NCI-H2227 treated with DMSO at 0.1 percent for 48 hours (cell line): ENCODE measurements at regions not wholly inside any gene's neighbourhood (a gene's known extent, or its start where the extent isn't known, plus 50 kb on each side); places are given as distances from the start of the nearest gene placed in this dataset.

ENCODE experiments used
- DNase-seq: peaks from one replicate; lab custom pipeline; 2025; lab: John Stamatoyannopoulos, UW

- no peak for DNase-seq
These were observed 400.3 kb upstream of the TRIB2 start for GRCh38 chr2:12316476-12316875.

- no peak for DNase-seq
These were observed 399.4 kb upstream of the TRIB2 start for GRCh38 chr2:12317286-12317685.

- no peak for DNase-seq
These were observed 398.8 kb upstream of the TRIB2 start for GRCh38 chr2:12317814-12318426.

GRCh38 chr2:12318427-12319057, 398.2 kb upstream of the TRIB2 start:
- DNase-seq, result no peak

GRCh38 chr2:12320027-12320734, 396.6 kb upstream of the TRIB2 start:
- DNase-seq, result no peak

GRCh38 chr2:12320991-12321641, 395.6 kb upstream of the TRIB2 start:
- no peak for DNase-seq

GRCh38 chr2:12321886-12322285, 394.9 kb upstream of the TRIB2 start:
- DNase-seq, result no peak

- DNase-seq, result no peak
These were observed 390.9 kb upstream of the TRIB2 start for GRCh38 chr2:12325806-12326205.

GRCh38 chr2:12326449-12327190, 390.1 kb upstream of the TRIB2 start:
- DNase-seq, result no peak

GRCh38 chr2:12330916-12331315, 385.8 kb upstream of the TRIB2 start:
- no peak for DNase-seq

- no peak for DNase-seq
These were observed 385.0 kb upstream of the TRIB2 start for GRCh38 chr2:12331698-12332097.

GRCh38 chr2:12333293-12333692, 383.4 kb upstream of the TRIB2 start:
- DNase-seq, result no peak

GRCh38 chr2:12334412-12334966, 382.2 kb upstream of the TRIB2 start:
- no peak for DNase-seq

GRCh38 chr2:12335131-12335530, 381.6 kb upstream of the TRIB2 start:
- DNase-seq, result no peak

- DNase-seq, result no peak
These were observed 380.7 kb upstream of the TRIB2 start for GRCh38 chr2:12335995-12336394.

- no peak for DNase-seq
These were observed 377.6 kb upstream of the TRIB2 start for GRCh38 chr2:12338946-12339697.

GRCh38 chr2:12340164-12340563, 376.6 kb upstream of the TRIB2 start:
- no peak for DNase-seq

- DNase-seq, result no peak
These were observed 375.5 kb upstream of the TRIB2 start for GRCh38 chr2:12341215-12341614.

- no peak for DNase-seq
These were observed 374.8 kb upstream of the TRIB2 start for GRCh38 chr2:12341920-12342319.

- no peak for DNase-seq
These were observed 373.6 kb upstream of the TRIB2 start for GRCh38 chr2:12343141-12343540.

GRCh38 chr2:12347066-12347493, 369.7 kb upstream of the TRIB2 start:
- no peak for DNase-seq
